Ishikawa (cell line): ENCODE measurements at regions not wholly inside any gene's neighbourhood (a gene's known extent, or its start where the extent isn't known, plus 50 kb on each side); places are given as distances from the start of the nearest gene placed in this dataset.

ENCODE experiments used
- CEBPB ChIP-seq: IDR thresholded peaks from 2 replicates; pipeline ENCODE4 v1.6.1; 2012
- CREB1 ChIP-seq: IDR thresholded peaks from 2 replicates; pipeline ENCODE4 v1.6.1; 2012; ENCODE audit warnings: low read depth
- EGR1 ChIP-seq: IDR thresholded peaks from 2 replicates; pipeline ENCODE4 v1.6.1; 2012
- EP300 ChIP-seq: IDR thresholded peaks from 2 replicates; pipeline ENCODE4 v1.6.1; 2012; ENCODE audit warnings: borderline replicate concordance
- FOXM1 ChIP-seq: IDR thresholded peaks from 2 replicates; pipeline ENCODE4 v1.6.1; 2012; ENCODE audit warnings: low read depth, borderline replicate concordance
- MAX ChIP-seq: IDR thresholded peaks from 2 replicates; pipeline ENCODE4 v1.6.1; 2012
- NFIC ChIP-seq: IDR thresholded peaks from 2 replicates; pipeline ENCODE4 v1.6.1; 2012
- RAD21 ChIP-seq: IDR thresholded peaks from 2 replicates; pipeline ENCODE4 v1.6.1; 2012; ENCODE audit warnings: low read depth
- REST ChIP-seq: IDR thresholded peaks from 2 replicates; pipeline ENCODE4 v1.6.1; 2012; ENCODE audit warnings: low read depth, mild to moderate bottlenecking
- TAF1 ChIP-seq: IDR thresholded peaks from 2 replicates; pipeline ENCODE4 v1.6.1; 2012; ENCODE audit warnings: low read depth, mild to moderate bottlenecking
- TCF12 ChIP-seq: IDR thresholded peaks from 2 replicates; pipeline ENCODE4 v1.6.1; 2012; ENCODE audit warnings: low read depth
- TEAD4 ChIP-seq: IDR thresholded peaks from 2 replicates; pipeline ENCODE4 v1.6.1; 2012
- YY1 ChIP-seq: IDR thresholded peaks from 2 replicates; pipeline ENCODE4 v1.6.1; 2012; ENCODE audit warnings: low read depth
- ZBTB7A ChIP-seq: IDR thresholded peaks from 2 replicates; pipeline ENCODE4 v1.6.1; 2012; ENCODE audit warnings: low read depth
- TF ChIP-seq, protein P1 (sequence below): IDR thresholded peaks from 2 replicates; pipeline ENCODE4 v1.6.1; 2012

GRCh38 chr20:22513574-22513973, 70.8 kb downstream of the FOXA2 start:
- TF ChIP-seq REST (no peak), CREB1 (no peak), CEBPB (no peak), MAX (no peak), FOXM1 (no peak), NFIC (no peak), EGR1 (no peak), EP300 (no peak), ZBTB7A (no peak), TEAD4 (no peak), TAF1 (no peak), YY1 (no peak)
- TF ChIP-seq, protein P1, sequence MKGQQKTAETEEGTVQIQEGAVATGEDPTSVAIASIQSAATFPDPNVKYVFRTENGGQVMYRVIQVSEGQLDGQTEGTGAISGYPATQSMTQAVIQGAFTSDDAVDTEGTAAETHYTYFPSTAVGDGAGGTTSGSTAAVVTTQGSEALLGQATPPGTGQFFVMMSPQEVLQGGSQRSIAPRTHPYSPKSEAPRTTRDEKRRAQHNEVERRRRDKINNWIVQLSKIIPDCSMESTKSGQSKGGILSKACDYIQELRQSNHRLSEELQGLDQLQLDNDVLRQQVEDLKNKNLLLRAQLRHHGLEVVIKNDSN, result no peak

DNA sequence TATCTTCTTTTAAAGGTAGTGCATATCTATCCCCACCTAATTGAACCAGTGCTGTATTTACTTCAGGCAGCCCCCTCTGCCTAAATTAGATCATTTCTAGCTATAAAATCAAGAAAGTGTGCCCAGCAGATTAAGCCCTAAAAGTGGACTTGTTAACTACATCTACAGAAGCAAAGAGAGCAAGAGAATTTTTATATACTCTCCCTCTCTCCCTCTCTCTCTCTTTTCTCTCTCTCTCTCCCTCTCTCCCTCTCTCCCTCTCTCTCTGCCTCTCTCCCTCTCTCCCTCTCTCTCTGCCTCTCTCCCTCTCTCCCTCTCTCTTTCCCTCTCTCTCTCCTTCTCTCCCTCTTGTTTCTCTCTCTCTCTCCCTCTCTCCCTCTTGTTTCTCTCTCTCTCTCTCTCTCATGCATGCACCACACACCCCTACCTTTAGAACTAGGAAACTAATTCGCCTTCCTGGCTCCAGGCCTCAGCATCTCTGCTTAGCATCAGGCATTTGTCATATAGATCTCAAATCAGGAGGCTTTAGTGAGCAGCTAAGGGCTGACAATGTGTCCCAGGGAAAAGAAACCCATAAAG, 71.4 kb downstream of the FOXA2 start:
- TF ChIP-seq TAF1 (no peak), EGR1 (no peak), CEBPB (no peak), REST (no peak), TEAD4 (no peak), YY1 (no peak), CREB1 (no peak), MAX (no peak), TCF12 (no peak), FOXM1 (no peak), EP300 (no peak), NFIC (no peak), RAD21 (no peak)
- TF ChIP-seq, protein P1, result no peak

- TF ChIP-seq, protein P1, result no peak
- no peak for TF ChIP-seq TEAD4
- TF ChIP-seq RAD21, result no peak
- TF ChIP-seq EP300, result no peak
- TF ChIP-seq NFIC, result no peak
- TF ChIP-seq REST, result no peak
- no peak for TF ChIP-seq ZBTB7A
- no peak for TF ChIP-seq CEBPB
- no peak for TF ChIP-seq CREB1
- TF ChIP-seq TAF1, result no peak
- no peak for TF ChIP-seq YY1
- TF ChIP-seq EGR1, result no peak
Observed at GRCh38 chr20:22511943-22512910, 72.1 kb downstream of the FOXA2 start.
